ENCODE measurements at regions not wholly inside any gene's neighbourhood (a gene's known extent, or its start where the extent isn't known, plus 50 kb on each side); places are given as distances from the start of the nearest gene placed in this dataset.

DNA sequence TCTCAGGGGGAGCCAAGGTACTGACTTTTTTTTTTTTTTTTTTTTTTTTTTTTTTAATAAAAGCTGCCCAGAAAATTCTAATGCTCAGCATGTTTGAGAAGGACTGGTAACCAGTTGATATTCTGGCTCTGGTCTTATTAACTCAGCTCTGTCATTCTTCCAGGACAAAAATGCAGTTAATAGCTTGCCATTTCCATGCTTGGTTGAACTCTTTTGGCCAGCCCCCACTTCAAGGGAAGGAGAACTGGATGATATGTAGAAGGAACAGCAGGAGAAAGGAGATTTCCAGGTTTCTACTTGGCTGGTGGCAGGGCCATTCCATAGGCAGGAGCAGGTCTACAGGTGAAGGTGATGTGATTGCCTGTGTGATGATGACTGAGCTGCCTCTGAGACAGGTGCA is 59.2 kb upstream of the TANC2 start:
- no peaks in the 10 kb centered on the region for H3K9me3 ChIP-seq

GRCh38 chr17:62905233-62905632 is 60.8 kb upstream of the TANC2 start:
- intact Hi-C loops (cut with DNase I): no loop called here
- Histone ChIP-seq H3K27ac (no peak overlapping the region), H3K4me1 (peaks cover 0 to 9% of the 10 kb centered on the region in 2 donors), H3K4me3 (no peak overlapping the region), H3K9me3 (no peaks in the 10 kb centered on the region), H3K36me3 (no peaks in the 10 kb centered on the region), H3K27me3 (no peaks in the 10 kb centered on the region)
- ATAC-seq: no peak
- TF ChIP-seq, protein P1, sequence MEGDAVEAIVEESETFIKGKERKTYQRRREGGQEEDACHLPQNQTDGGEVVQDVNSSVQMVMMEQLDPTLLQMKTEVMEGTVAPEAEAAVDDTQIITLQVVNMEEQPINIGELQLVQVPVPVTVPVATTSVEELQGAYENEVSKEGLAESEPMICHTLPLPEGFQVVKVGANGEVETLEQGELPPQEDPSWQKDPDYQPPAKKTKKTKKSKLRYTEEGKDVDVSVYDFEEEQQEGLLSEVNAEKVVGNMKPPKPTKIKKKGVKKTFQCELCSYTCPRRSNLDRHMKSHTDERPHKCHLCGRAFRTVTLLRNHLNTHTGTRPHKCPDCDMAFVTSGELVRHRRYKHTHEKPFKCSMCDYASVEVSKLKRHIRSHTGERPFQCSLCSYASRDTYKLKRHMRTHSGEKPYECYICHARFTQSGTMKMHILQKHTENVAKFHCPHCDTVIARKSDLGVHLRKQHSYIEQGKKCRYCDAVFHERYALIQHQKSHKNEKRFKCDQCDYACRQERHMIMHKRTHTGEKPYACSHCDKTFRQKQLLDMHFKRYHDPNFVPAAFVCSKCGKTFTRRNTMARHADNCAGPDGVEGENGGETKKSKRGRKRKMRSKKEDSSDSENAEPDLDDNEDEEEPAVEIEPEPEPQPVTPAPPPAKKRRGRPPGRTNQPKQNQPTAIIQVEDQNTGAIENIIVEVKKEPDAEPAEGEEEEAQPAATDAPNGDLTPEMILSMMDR (IDR thresholded peaks at IDR 0.05): no peak
- no peak for DNase-seq

More for the DNA sequence above, 59.2 kb upstream of the TANC2 start:
- Histone ChIP-seq H3K27ac (no peak overlapping the region), H3K4me3 (no peak overlapping the region), H3K36me3 (no peaks in the 10 kb centered on the region), H3K4me1 (peaks cover 0 to 9% of the 10 kb centered on the region in 2 donors), H3K27me3 (no peaks in the 10 kb centered on the region)
- DNase-seq (no peak), ATAC-seq (no peak)
- TF ChIP-seq, protein P1 (IDR thresholded peaks at IDR 0.05): no peak
- intact Hi-C loops (cut with DNase I): no loop called here

DNA sequence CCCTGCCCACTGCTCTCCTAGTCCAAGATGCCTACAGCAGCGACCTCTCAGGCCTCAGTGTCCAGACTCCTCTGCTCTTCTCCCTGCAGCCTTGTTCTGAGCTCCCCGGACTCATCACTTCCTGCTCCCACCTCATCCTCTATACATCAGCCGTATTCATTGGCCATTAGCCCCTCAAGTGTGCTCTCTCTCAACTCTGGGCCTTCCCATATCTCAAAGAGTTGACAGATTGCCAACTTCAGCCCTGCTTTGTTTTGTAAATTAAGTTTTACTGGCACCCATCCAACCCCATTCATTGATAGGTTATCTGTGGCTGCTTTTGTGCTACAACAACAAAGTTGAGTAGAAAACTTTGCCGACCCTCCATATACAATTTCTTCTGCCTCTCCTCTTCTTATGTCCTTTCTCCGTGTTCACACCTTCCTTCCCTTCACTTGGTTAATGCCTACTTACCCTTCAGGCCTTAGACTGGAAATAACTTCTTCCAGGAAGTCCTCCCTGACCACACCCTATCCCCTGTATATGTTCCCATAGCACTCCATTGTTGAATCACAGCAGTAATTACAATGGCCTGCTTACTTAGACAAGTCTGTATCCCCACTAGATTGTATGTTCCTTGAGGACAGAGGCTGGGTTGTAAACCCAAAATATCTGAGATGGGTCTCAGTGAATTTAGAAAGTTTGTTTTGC is 63.4 kb upstream of the TANC2 start:
- TF ChIP-seq, protein P1 (IDR thresholded peaks at IDR 0.05): no peak
- H3K9me3 ChIP-seq: peaks cover 0 to 8% of the 10 kb centered on the region in 2 donors
- intact Hi-C loops (cut with DNase I): no loop called here
- peak overlapping the region in 1 of 2 donors; percentile 7 for H3K27ac ChIP-seq
- H3K36me3 ChIP-seq: no peaks in the 10 kb centered on the region
- ATAC-seq (no peak), DNase-seq (no peak)
- peaks cover 0 to 9% of the 10 kb centered on the region in 2 donors for H3K4me1 ChIP-seq
- H3K4me3 ChIP-seq: no peak overlapping the region
- H3K27me3 ChIP-seq: no peaks in the 10 kb centered on the region

- ATAC-seq: no peak
- Histone ChIP-seq H3K27me3 (no peaks in the 10 kb centered on the region), H3K4me3 (no peak overlapping the region), H3K4me1 (peaks cover 0 to 17% of the 10 kb centered on the region in 2 donors), H3K9me3 (peaks cover 0 to 8% of the 10 kb centered on the region in 2 donors), H3K36me3 (no peaks in the 10 kb centered on the region), H3K27ac (no peak overlapping the region)
- TF ChIP-seq, protein P1 (IDR thresholded peaks at IDR 0.05): no peak
- intact Hi-C loops (cut with DNase I): no loop called here
- DNase-seq: no peak
Measured at GRCh38 chr17:62901544-62901943, 64.5 kb upstream of the TANC2 start.

GRCh38 chr17:62900096-62900495 is 65.9 kb upstream of the TANC2 start:
- H3K36me3 ChIP-seq: no peaks in the 10 kb centered on the region
- peaks cover 0 to 30% of the 10 kb centered on the region in 2 donors for H3K4me1 ChIP-seq
- intact Hi-C loops (cut with DNase I): no loop called here
- no peaks in the 10 kb centered on the region for H3K27me3 ChIP-seq
- DNase-seq (no peak), ATAC-seq (no peak)
- no peak overlapping the region for H3K4me3 ChIP-seq
- peaks cover 0 to 8% of the 10 kb centered on the region in 2 donors for H3K9me3 ChIP-seq
- TF ChIP-seq, protein P1 (IDR thresholded peaks at IDR 0.05): no peak
- no peak overlapping the region for H3K27ac ChIP-seq

Measured in left lung (tissue), 4 donors.